Lower leg skin (tissue), 4 donors: ENCODE measurements at regions not wholly inside any gene's neighbourhood (a gene's known extent, or its start where the extent isn't known, plus 50 kb on each side); places are given as distances from the start of the nearest gene placed in this dataset.
"Not testable (repeated sequence)": the region's sequence is repeated elsewhere in the genome, so short reads cannot be mapped to it uniquely, and the experiment has no call there.

Experiments
- DNase-seq, 2 donors: peaks; one replicate each; pipeline ENCODE4 v3.0.0-alpha.2; 2019; ENCODE audit warnings: low spot score in 2 of 2
- H3K4me3 ChIP-seq: fragments of 200-600 bp; sonication (generic); 2 replicates; pipeline ENCODE4 v1.5.1; 2017; ENCODE audit warnings: mild to moderate bottlenecking, low read depth; ENCODE audit not compliant: poor library complexity, severe bottlenecking
- CTCF ChIP-seq, 3 donors: fragments of 450-650 bp; IDR thresholded peaks; one replicate each; pipeline ENCODE4 v1.5.1; 2016; ENCODE audit warnings: antibody characterized with exemption in 3 of 3, mild to moderate bottlenecking in 3 of 3, moderate library complexity in 2 of 3
- POLR2A ChIP-seq, 2 donors: fragments of 450-650 bp; IDR thresholded peaks; one replicate each; pipeline ENCODE4 v1.6.1; 2016 to 2017; ENCODE audit warnings: antibody characterized with exemption in 2 of 2, mild to moderate bottlenecking in 1 of 2, moderate library complexity in 1 of 2
- WGBS, 2 donors: methylation state at CpG; one replicate each; pipeline ENCODE4 v1.1.5; 2018; 5-methylcytosine and 5-hydroxymethylcytosine counted together
- intact Hi-C: fragments of 100-400 bp; cut with DNase I; formaldehyde crosslinking; loops from one replicate; pipeline ENCODE4 v1.15.0; 2023; ENCODE audit warnings: low total_unique reads

- WGBS, 2 donors, result 83 to 88% methylated on average over 3 of the region's 3 CpGs
- TF ChIP-seq POLR2A (IDR thresholded peaks at IDR 0.05) (no peak), CTCF (IDR thresholded peaks at IDR 0.05) (no peak)
Observed at GRCh38 chr5:153939101-153939500, 99.6 kb downstream of the FAM114A2 start.

GRCh38 chr5:153938191-153938842 is 100.4 kb downstream of the FAM114A2 start:
- H3K4me3 ChIP-seq, result no peak overlapping the region
- no peak for TF ChIP-seq CTCF (IDR thresholded peaks at IDR 0.05)
- TF ChIP-seq POLR2A (IDR thresholded peaks at IDR 0.05), result no peak
- DNase-seq, result no peak
- intact Hi-C loops, result no loop called here

More at GRCh38 chr5:153939101-153939500, 99.6 kb downstream of the FAM114A2 start:
- intact Hi-C loops, result no loop called here
- no peak for DNase-seq
- H3K4me3 ChIP-seq, result no peak overlapping the region

- no peak for DNase-seq
- 89 to 91% methylated on average over 2 of the region's 2 CpGs for WGBS, 2 donors
- intact Hi-C loops, result no loop called here
- peak overlapping the region; percentile 5 for H3K4me3 ChIP-seq
- no peak for TF ChIP-seq POLR2A (IDR thresholded peaks at IDR 0.05)
- no peak for TF ChIP-seq CTCF (IDR thresholded peaks at IDR 0.05)
Observed at GRCh38 chr5:153937661-153938060, 101.0 kb downstream of the FAM114A2 start.

- WGBS, 2 donors, result 72 to 78% methylated on average over 2 of the region's 2 CpGs
- H3K4me3 ChIP-seq, intact Hi-C loops, DNase-seq: not testable (repeated sequence)
Observed at GRCh38 chr5:153935151-153935550, 103.6 kb downstream of the FAM114A2 start.

- intact Hi-C loops, result no loop called here
- no peak for DNase-seq
- H3K4me3 ChIP-seq, result no peak overlapping the region
- no peak for TF ChIP-seq POLR2A (IDR thresholded peaks at IDR 0.05)
- TF ChIP-seq CTCF (IDR thresholded peaks at IDR 0.05), result no peak
Observed at GRCh38 chr5:153926201-153926600, 112.5 kb downstream of the FAM114A2 start.

- TF ChIP-seq POLR2A (IDR thresholded peaks at IDR 0.05) (no peak), CTCF (IDR thresholded peaks at IDR 0.05) (no peak)
- intact Hi-C loops, result no loop called here
- WGBS, 2 donors, result 25 to 47% methylated on average over 1 of the region's 1 CpG
- H3K4me3 ChIP-seq, result no peak overlapping the region
- no peak for DNase-seq
Observed at GRCh38 chr5:153919161-153919560, 119.5 kb downstream of the FAM114A2 start.
